ENCODE measurements at regions not wholly inside any gene's neighbourhood (a gene's known extent, or its start where the extent isn't known, plus 50 kb on each side); places are given as distances from the start of the nearest gene placed in this dataset.

DNA sequence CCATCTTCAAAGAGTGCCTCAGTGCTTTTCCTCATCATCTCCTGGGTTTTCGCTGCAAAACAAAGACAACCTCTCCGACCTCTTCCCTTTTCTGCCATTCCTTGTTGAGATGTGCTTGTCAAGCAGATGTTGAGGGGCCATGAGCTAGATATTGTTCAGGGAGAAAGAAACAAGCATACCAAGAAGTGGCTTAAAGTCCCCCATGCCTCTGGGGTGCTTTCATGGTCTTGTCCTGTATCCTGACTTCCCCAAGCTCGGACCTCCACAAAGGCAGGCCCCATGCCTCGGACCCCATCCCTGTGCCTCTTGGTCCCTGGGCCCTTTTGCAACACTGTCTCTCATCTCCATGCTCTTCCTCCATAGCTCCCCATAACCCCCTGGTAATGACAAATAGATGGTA, 103.8 kb downstream of the C1orf94 start:
- TF ChIP-seq POLR2AphosphoS5 (IDR thresholded peaks at IDR 0.05) (no peak), EP300 (IDR thresholded peaks at IDR 0.05) (no peak), POLR2A (IDR thresholded peaks at IDR 0.05) (no peak)
- TF ChIP-seq, protein P1, sequence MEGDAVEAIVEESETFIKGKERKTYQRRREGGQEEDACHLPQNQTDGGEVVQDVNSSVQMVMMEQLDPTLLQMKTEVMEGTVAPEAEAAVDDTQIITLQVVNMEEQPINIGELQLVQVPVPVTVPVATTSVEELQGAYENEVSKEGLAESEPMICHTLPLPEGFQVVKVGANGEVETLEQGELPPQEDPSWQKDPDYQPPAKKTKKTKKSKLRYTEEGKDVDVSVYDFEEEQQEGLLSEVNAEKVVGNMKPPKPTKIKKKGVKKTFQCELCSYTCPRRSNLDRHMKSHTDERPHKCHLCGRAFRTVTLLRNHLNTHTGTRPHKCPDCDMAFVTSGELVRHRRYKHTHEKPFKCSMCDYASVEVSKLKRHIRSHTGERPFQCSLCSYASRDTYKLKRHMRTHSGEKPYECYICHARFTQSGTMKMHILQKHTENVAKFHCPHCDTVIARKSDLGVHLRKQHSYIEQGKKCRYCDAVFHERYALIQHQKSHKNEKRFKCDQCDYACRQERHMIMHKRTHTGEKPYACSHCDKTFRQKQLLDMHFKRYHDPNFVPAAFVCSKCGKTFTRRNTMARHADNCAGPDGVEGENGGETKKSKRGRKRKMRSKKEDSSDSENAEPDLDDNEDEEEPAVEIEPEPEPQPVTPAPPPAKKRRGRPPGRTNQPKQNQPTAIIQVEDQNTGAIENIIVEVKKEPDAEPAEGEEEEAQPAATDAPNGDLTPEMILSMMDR (IDR thresholded peaks at IDR 0.05): no peak
